H7 (cell line): ENCODE measurements at regions not wholly inside any gene's neighbourhood (a gene's known extent, or its start where the extent isn't known, plus 50 kb on each side); places are given as distances from the start of the nearest gene placed in this dataset.
"Not testable (repeated sequence)": the region's sequence is repeated elsewhere in the genome, so short reads cannot be mapped to it uniquely, and the experiment has no call there.

Experiments
- DNase-seq: peaks from one replicate; pipeline ENCODE4 v3.0.0; 2012
- H3K27me3 ChIP-seq: 2 replicates; pipeline ENCODE4 v1.6.0; 2011; ENCODE audit warnings: mild to moderate bottlenecking, low read length; ENCODE audit not compliant: control insufficient read depth, insufficient read depth
- H3K36me3 ChIP-seq: replicated peaks from 2 replicates; pipeline ENCODE4 v1.5.1; 2011; ENCODE audit warnings: low read length; ENCODE audit not compliant: control insufficient read depth, insufficient read depth
- H3K4me3 ChIP-seq: 2 replicates; pipeline ENCODE4 v1.5.1; 2011; ENCODE audit warnings: low read depth, mild to moderate bottlenecking, control low read depth, low read length, moderate library complexity; ENCODE audit not compliant: insufficient read depth

- peak; percentile 3 for DNase-seq
- H3K27me3 ChIP-seq = no peaks in the 10 kb centered on the region
- H3K4me3 ChIP-seq = no peak overlapping the region
- no peaks in the 10 kb centered on the region for H3K36me3 ChIP-seq
Observed at GRCh38 chr7:124263232-124263827, 230.5 kb upstream of the TMEM229A start.

- Histone ChIP-seq H3K27me3 (no peaks in the 10 kb centered on the region), H3K36me3 (no peaks in the 10 kb centered on the region), H3K4me3 (no peak overlapping the region)
- no peak for DNase-seq
Observed at GRCh38 chr7:124261710-124262109, 228.8 kb upstream of the TMEM229A start.

GRCh38 chr7:124257638-124258308 lies 224.9 kb upstream of the TMEM229A start:
- Histone ChIP-seq H3K4me3 (no peak overlapping the region), H3K27me3 (no peaks in the 10 kb centered on the region), H3K36me3 (no peaks in the 10 kb centered on the region)
- DNase-seq = no peak

- DNase-seq = no peak
- no peak overlapping the region for H3K4me3 ChIP-seq
- H3K36me3 ChIP-seq = no peaks in the 10 kb centered on the region
- no peaks in the 10 kb centered on the region for H3K27me3 ChIP-seq
Observed at GRCh38 chr7:124255041-124255655, 222.3 kb upstream of the TMEM229A start.

GRCh38 chr7:124254396-124254795 lies 221.5 kb upstream of the TMEM229A start:
- Histone ChIP-seq H3K36me3 (no peaks in the 10 kb centered on the region), H3K27me3 (no peaks in the 10 kb centered on the region), H3K4me3 (no peak overlapping the region)
- DNase-seq = no peak

GRCh38 chr7:124251636-124252035 lies 218.8 kb upstream of the TMEM229A start:
- Histone ChIP-seq H3K4me3 (no peak overlapping the region), H3K36me3 (no peaks in the 10 kb centered on the region), H3K27me3 (no peaks in the 10 kb centered on the region)
- DNase-seq = no peak

- DNase-seq = no peak
- Histone ChIP-seq H3K27me3 (no peaks in the 10 kb centered on the region), H3K36me3 (no peaks in the 10 kb centered on the region), H3K4me3 (no peak overlapping the region)
Observed at GRCh38 chr7:124250297-124251034, 217.6 kb upstream of the TMEM229A start.

DNA sequence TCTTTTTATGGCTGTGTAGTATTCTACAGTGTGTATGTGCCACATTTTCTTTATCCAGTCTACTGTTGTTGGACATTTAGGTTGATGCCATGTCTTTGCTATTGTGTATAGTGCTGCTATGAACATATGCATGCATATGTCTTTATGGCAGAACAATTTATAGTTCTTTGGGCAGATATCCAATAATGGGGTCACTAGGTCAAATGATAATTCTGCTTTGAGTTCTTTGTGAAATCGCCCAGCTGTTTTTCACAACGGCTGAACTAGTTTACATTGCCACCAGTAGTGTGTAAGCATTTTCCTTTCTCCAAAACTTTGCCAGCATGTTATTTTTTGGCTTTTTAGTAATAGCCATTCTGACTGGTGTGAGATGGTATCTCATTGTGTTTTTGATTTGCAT lies 214.8 kb upstream of the TMEM229A start:
- DNase-seq = no peak
- Histone ChIP-seq H3K4me3 (no peak overlapping the region), H3K36me3 (no peaks in the 10 kb centered on the region), H3K27me3 (no peaks in the 10 kb centered on the region)

GRCh38 chr7:124246262-124246863 lies 213.5 kb upstream of the TMEM229A start:
- H3K27me3 ChIP-seq = no peaks in the 10 kb centered on the region
- H3K36me3 ChIP-seq = no peaks in the 10 kb centered on the region
- no peak for DNase-seq
- H3K4me3 ChIP-seq = no peak overlapping the region

GRCh38 chr7:124244469-124244868 lies 211.6 kb upstream of the TMEM229A start:
- H3K36me3 ChIP-seq, H3K4me3 ChIP-seq, H3K27me3 ChIP-seq, DNase-seq: not testable (repeated sequence)

DNA sequence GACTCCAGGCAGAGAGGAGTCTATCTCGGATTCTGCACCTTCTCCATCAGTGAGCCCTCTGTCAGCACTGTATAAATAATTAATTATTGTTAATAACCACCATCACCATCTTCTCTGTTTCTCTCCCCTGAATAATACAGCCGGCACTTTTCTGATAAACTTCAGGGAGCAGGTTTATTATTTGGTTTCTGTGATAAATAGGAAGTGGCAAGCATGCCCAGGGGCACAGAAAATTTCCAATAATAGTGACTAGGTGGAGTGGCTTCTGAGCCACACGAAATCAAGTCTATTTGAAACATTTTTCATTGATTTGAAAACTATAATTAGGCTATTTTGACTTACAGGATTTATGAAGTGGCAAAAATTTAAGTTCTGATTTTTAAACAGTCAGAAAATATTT lies 186.8 kb upstream of the TMEM229A start:
- H3K27me3 ChIP-seq = no peaks in the 10 kb centered on the region
- no peaks in the 10 kb centered on the region for H3K36me3 ChIP-seq
- no peak overlapping the region for H3K4me3 ChIP-seq
- DNase-seq = no peak

- Histone ChIP-seq H3K27me3 (no peaks in the 10 kb centered on the region), H3K36me3 (no peaks in the 10 kb centered on the region), H3K4me3 (no peak overlapping the region)
- no peak for DNase-seq
Observed at GRCh38 chr7:124208642-124209041, 175.8 kb upstream of the TMEM229A start.

GRCh38 chr7:124208173-124208572 lies 175.3 kb upstream of the TMEM229A start:
- H3K4me3 ChIP-seq = no peak overlapping the region
- H3K27me3 ChIP-seq = no peaks in the 10 kb centered on the region
- no peak for DNase-seq
- H3K36me3 ChIP-seq = no peaks in the 10 kb centered on the region

- no peaks in the 10 kb centered on the region for H3K36me3 ChIP-seq
- H3K27me3 ChIP-seq = no peaks in the 10 kb centered on the region
- H3K4me3 ChIP-seq = no peak overlapping the region
- no peak for DNase-seq
Observed at GRCh38 chr7:124205526-124205925, 172.7 kb upstream of the TMEM229A start.
